Stomach (tissue), 4 donors: ENCODE measurements at regions not wholly inside any gene's neighbourhood (a gene's known extent, or its start where the extent isn't known, plus 50 kb on each side); places are given as distances from the start of the nearest gene placed in this dataset.

Source experiments
- EP300 ChIP-seq: sonication (generic); formaldehyde crosslinking; IDR thresholded peaks from one replicate; pipeline ENCODE4 v1.6.1; 2017; ENCODE audit warnings: antibody characterized with exemption
- POLR2A ChIP-seq, 4 donors: fragments of 450-650 bp; IDR thresholded peaks; one replicate each; pipeline ENCODE4 v1.6.1; 2016; ENCODE audit warnings: antibody characterized with exemption in 4 of 4, control low read depth in 2 of 4, mild to moderate bottlenecking in 1 of 4, moderate library complexity in 1 of 4
- POLR2AphosphoS5 ChIP-seq, 3 donors: sonication (generic); formaldehyde crosslinking; IDR thresholded peaks; one replicate each; pipeline ENCODE4 v1.6.1; 2016; ENCODE audit warnings: antibody characterized with exemption in 3 of 3

GRCh38 chr15:53274630-53275029 lies 484.5 kb upstream of the ONECUT1 start:
- no peak for TF ChIP-seq POLR2AphosphoS5 (IDR thresholded peaks at IDR 0.05)
- TF ChIP-seq POLR2A (IDR thresholded peaks at IDR 0.05), result no peak
- TF ChIP-seq EP300, result no peak
